Endothelial cell of umbilical vein (primary cell): ENCODE measurements at regions not wholly inside any gene's neighbourhood (a gene's known extent, or its start where the extent isn't known, plus 50 kb on each side); places are given as distances from the start of the nearest gene placed in this dataset.

Experiments
- BruUV-seq: library from RNA; stranded (reverse); fragments of 400-500 nt; replicated peaks from 2 replicates; lab custom pipeline; 2021; lab: Mats Ljungman, UMichigan
- CTCF ChIA-PET: fragments of 300-600, 350-600 bp; sonication (Branson Sonifier 250); formaldehyde crosslinking; loops from one replicate; lab custom pipeline; 2021; ENCODE audit warnings: antibody characterized with exemption, inconsistent platforms; lab: Charles Lee
- POLR2A ChIA-PET: fragments of 300-600, 350-600 bp; sonication (Branson Sonifier 250); formaldehyde crosslinking; loops from one replicate; lab custom pipeline; 2021; ENCODE audit warnings: antibody characterized with exemption, inconsistent platforms; lab: Charles Lee
- DNase-seq: peaks from one replicate; pipeline ENCODE4 v3.0.0-alpha.2; 2011; ENCODE audit warnings: low read depth, low spot score
- FAIRE-seq: peaks from 2 replicates; lab custom pipeline; 2011; peaks lifted over from hg19 to GRCh38; lab: Jason Lieb, UNC
- H2AFZ ChIP-seq: 2 replicates; pipeline ENCODE4 v1.6.0; 2012; ENCODE audit warnings: low read depth, low read length, control low read depth, inconsistent platforms
- H3K27ac ChIP-seq: 2 replicates; pipeline ENCODE4 v1.5.1; 2011; ENCODE audit warnings: low read depth, mild to moderate bottlenecking, control low read depth, low read length, moderate library complexity; ENCODE audit not compliant: insufficient read depth
- H3K27me3 ChIP-seq, 2 experiments: 2 replicates each; pipeline versions ENCODE4 v1.6.0 to v1.6.1; 2011; ENCODE audit warnings: low read length in 2 of 2, mixed read lengths in 1 of 2; ENCODE audit not compliant: control insufficient read depth in 2 of 2, insufficient read depth in 2 of 2
- H3K36me3 ChIP-seq, 2 experiments: 2 replicates in 1 of 2; 3 replicates in 1 of 2; pipeline ENCODE4 v1.5.1; 2011; ENCODE audit warnings: low read length in 2 of 2, mild to moderate bottlenecking in 1 of 2, moderate library complexity in 1 of 2; ENCODE audit not compliant: control insufficient read depth in 2 of 2, insufficient read depth in 2 of 2; ENCODE audit errors: extremely low read depth in 1 of 2
- H3K4me1 ChIP-seq: 3 replicates; pipeline ENCODE4 v1.5.1; 2011; ENCODE audit warnings: mild to moderate bottlenecking, low read length; ENCODE audit not compliant: control insufficient read depth, insufficient read depth; ENCODE audit errors: extremely low read depth
- H3K4me2 ChIP-seq: 2 replicates; pipeline ENCODE4 v1.6.1; 2011; ENCODE audit warnings: low read length, control low read depth, mixed read lengths; ENCODE audit not compliant: insufficient read depth
- H3K4me3 ChIP-seq, 3 experiments: fragments of 200-600 bp in 1 of 3; sonication (generic), shearing (Covaris generic) in 1 of 3; replicated peaks in 1 of 3; 2 replicates each; pipeline ENCODE4 v1.5.1; 2011 to 2016; ENCODE audit warnings: control low read depth in 3 of 3, low read length in 3 of 3, mild to moderate bottlenecking in 2 of 3, inconsistent platforms in 1 of 3, low read depth in 1 of 3, moderate library complexity in 1 of 3; ENCODE audit not compliant: insufficient read depth in 1 of 3
- H3K79me2 ChIP-seq: 2 replicates; pipeline ENCODE4 v1.6.0; 2012; ENCODE audit warnings: low read length, inconsistent platforms; ENCODE audit not compliant: control insufficient read depth, insufficient read depth
- H3K9ac ChIP-seq: replicated peaks from 2 replicates; pipeline ENCODE3; 2011; ENCODE audit warnings: low read length, control low read depth; ENCODE audit not compliant: insufficient read depth; ENCODE audit errors: extremely low read depth
- H3K9me1 ChIP-seq: replicated peaks from 3 replicates; pipeline ENCODE4 v1.6.0; 2011; ENCODE audit warnings: mild to moderate bottlenecking, low read length; ENCODE audit not compliant: control insufficient read depth, insufficient read depth; ENCODE audit errors: extremely low read depth
- H3K9me3 ChIP-seq: replicated peaks from 2 replicates; pipeline ENCODE4 v1.5.1; 2012; ENCODE audit warnings: low read length, inconsistent platforms; ENCODE audit not compliant: control insufficient read depth, insufficient read depth
- H4K20me1 ChIP-seq: replicated peaks from 2 replicates; pipeline ENCODE3; 2011; ENCODE audit warnings: mild to moderate bottlenecking, low read length; ENCODE audit not compliant: control insufficient read depth, insufficient read depth; ENCODE audit errors: extremely low read depth
- CTCF ChIP-seq, 2 donors: IDR thresholded peaks; 1 replicate in 1 of 2; 2 replicates in 1 of 2; pipeline ENCODE4 v1.5.1; 2011; ENCODE audit warnings: low read length in 2 of 2, mild to moderate bottlenecking in 2 of 2, moderate library complexity in 2 of 2, control low read depth in 1 of 2, inconsistent platforms in 1 of 2, low read depth in 1 of 2; ENCODE audit not compliant: insufficient read depth in 1 of 2; ENCODE audit errors: extremely low read depth in 1 of 2
- EZH2 ChIP-seq: IDR thresholded peaks from 2 replicates; pipeline ENCODE4 v1.6.1; 2012; ENCODE audit warnings: borderline replicate concordance, low read depth, mild to moderate bottlenecking, moderate library complexity, low read length, inconsistent platforms; ENCODE audit not compliant: severe bottlenecking
- FOS ChIP-seq: IDR thresholded peaks from 2 replicates; pipeline ENCODE4 v1.6.1; 2011; ENCODE audit warnings: mild to moderate bottlenecking, low read length, moderate library complexity, borderline replicate concordance; ENCODE audit not compliant: insufficient read depth
- GATA2 ChIP-seq: IDR thresholded peaks from 2 replicates; pipeline ENCODE4 v1.7.0; 2011; ENCODE audit warnings: low read depth, mild to moderate bottlenecking, moderate library complexity, mixed read lengths, low read length; ENCODE audit not compliant: insufficient read length, insufficient read depth
- JUN ChIP-seq: IDR thresholded peaks from 2 replicates; pipeline ENCODE4 v1.6.1; 2011; ENCODE audit warnings: borderline replicate concordance, low read depth; ENCODE audit not compliant: insufficient read length, insufficient read depth
- MYC ChIP-seq: IDR thresholded peaks from one replicate; pipeline ENCODE4 v1.6.1; 2011; ENCODE audit warnings: mild to moderate bottlenecking, low read depth, low read length
- POLR2A ChIP-seq: IDR thresholded peaks from 2 replicates; pipeline ENCODE4 v1.6.1; 2012; ENCODE audit warnings: low read depth, mild to moderate bottlenecking, control low read depth, low read length
- POLR2AphosphoS5 ChIP-seq: IDR thresholded peaks from 2 replicates; pipeline ENCODE4 v1.6.1; 2012; ENCODE audit warnings: low read depth, mild to moderate bottlenecking, control low read depth, low read length, moderate library complexity; ENCODE audit not compliant: insufficient read depth
- dilution Hi-C: fragments of 300-500 bp; cut with MboI; formaldehyde crosslinking; loops from one replicate; pipeline ENCODE4 v1.15.0; 2019; ENCODE audit warnings: low sequenced_read_pairs; ENCODE audit not compliant: extremely low pct_ligation_motif_present
- intact Hi-C: fragments of 100-400 bp; cut with micrococcal nuclease; formaldehyde crosslinking; loops from one replicate; pipeline ENCODE4 v1.10.0; 2022
- TF ChIP-seq, protein P1 (sequence below): IDR thresholded peaks from 2 replicates; pipeline ENCODE4 v1.6.1; 2011; ENCODE audit not compliant: insufficient read depth, insufficient read length

DNA sequence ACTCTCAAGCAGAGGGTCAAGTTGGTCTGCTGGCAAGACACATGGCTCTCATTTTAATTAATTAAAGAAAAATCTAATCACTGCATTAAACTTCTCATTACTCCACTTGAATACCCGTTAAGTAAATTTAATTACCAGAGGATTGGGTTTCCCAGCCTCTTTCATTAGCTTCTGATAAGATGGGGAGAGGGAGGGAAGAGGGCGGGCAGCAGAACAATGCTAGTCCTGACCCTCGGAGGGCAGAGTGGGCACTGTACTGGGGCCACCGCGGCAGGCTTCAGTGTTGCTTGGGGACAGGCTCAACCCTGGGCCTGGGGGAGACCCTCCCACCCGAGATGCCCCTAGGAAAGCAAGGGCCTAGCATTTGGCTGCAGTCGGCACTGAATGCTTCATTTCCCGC lies 55.6 kb upstream of the LINGO1 start:
- ChIA-PET CTCF (no interaction called here), POLR2A (no interaction called here)

More for the DNA sequence above, 55.6 kb upstream of the LINGO1 start:
- Histone ChIP-seq H3K4me1 (no peaks in the 10 kb centered on the region), H3K27me3 (no peaks in the 10 kb centered on the region), H2AFZ (no peak overlapping the region), H3K9me3 (no peaks in the 10 kb centered on the region), H3K27ac (no peak overlapping the region), H4K20me1 (no peaks in the 10 kb centered on the region), H3K9ac (no peak overlapping the region), H3K36me3 (no peaks in the 10 kb centered on the region), H3K4me3 (no peak overlapping the region), H3K79me2 (no peaks in the 10 kb centered on the region), H3K9me1 (no peaks in the 10 kb centered on the region), H3K4me2 (no peak overlapping the region)
- FAIRE-seq (no peak), DNase-seq (no peak)
- dilution Hi-C loops = no loop called here
- intact Hi-C loops = no loop called here
- BruUV-seq = no TSS peak
- TF ChIP-seq MYC = no peak
- TF ChIP-seq CTCF (IDR thresholded peaks at IDR 0.05; ENCODE audit: extremely low read depth in 1 of 2, insufficient read depth in 1 of 2, low read depth in 1 of 2, low read length in 2 of 2) = no peak
- TF ChIP-seq, protein P1, sequence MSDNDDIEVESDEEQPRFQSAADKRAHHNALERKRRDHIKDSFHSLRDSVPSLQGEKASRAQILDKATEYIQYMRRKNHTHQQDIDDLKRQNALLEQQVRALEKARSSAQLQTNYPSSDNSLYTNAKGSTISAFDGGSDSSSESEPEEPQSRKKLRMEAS = no peak
- TF ChIP-seq POLR2AphosphoS5 = no peak
- no peak for TF ChIP-seq GATA2
- no peak for TF ChIP-seq EZH2
- no peak for TF ChIP-seq POLR2A
- no peak for TF ChIP-seq JUN
- TF ChIP-seq FOS = no peak
